Heart left ventricle (tissue), 16 donors: ENCODE measurements at regions not wholly inside any gene's neighbourhood (a gene's known extent, or its start where the extent isn't known, plus 50 kb on each side); places are given as distances from the start of the nearest gene placed in this dataset.

Source experiments
- ATAC-seq, 4 donors: fragments of 200-7000 bp; cut with Tn5 transposase; one replicate each; pipeline ENCODE4 v1.9.1; 2020 to 2022; ENCODE audit warnings: moderate library complexity in 4 of 4, mild to moderate bottlenecking in 3 of 4, moderate number of reproducible peaks in 1 of 4
- DNase-seq, 5 donors: peaks; one replicate each; pipeline ENCODE4 v3.0.0-alpha.2; 2020
- H3K27ac ChIP-seq, 12 donors: fragments of 200-600 bp; sonication (generic) in 4 of 12; one replicate each; pipeline versions ENCODE4 v1.5.0 to v1.8.0; 2016 to 2022; ENCODE audit warnings: mild to moderate bottlenecking in 2 of 12
- H3K27me3 ChIP-seq, 9 donors: fragments of 200-600 bp; sonication (generic) in 2 of 9; one replicate each; pipeline versions ENCODE4 v1.5.1 to v1.8.0; 2016 to 2022; ENCODE audit warnings: mild to moderate bottlenecking in 3 of 9
- H3K36me3 ChIP-seq, 9 donors: fragments of 200-600 bp; sonication (generic) in 2 of 9; one replicate each; pipeline versions ENCODE4 v1.5.0 to v1.8.0; 2018 to 2022; ENCODE audit warnings: mild to moderate bottlenecking in 2 of 9
- H3K4me1 ChIP-seq, 12 donors: fragments of 200-600 bp; sonication (generic) in 4 of 12; one replicate each; pipeline versions ENCODE4 v1.5.0 to v1.8.0; 2016 to 2022; ENCODE audit warnings: mild to moderate bottlenecking in 3 of 12
- H3K4me3 ChIP-seq, 12 donors: fragments of 200-600 bp; sonication (generic) in 4 of 12; one replicate each; pipeline versions ENCODE4 v1.5.0 to v1.8.0; 2017 to 2022; ENCODE audit warnings: mild to moderate bottlenecking in 9 of 12, moderate library complexity in 4 of 12
- H3K9me3 ChIP-seq, 12 donors: fragments of 200-600 bp; sonication (generic) in 4 of 12; one replicate each; pipeline versions ENCODE4 v1.5.0 to v1.8.0; 2016 to 2022; ENCODE audit warnings: mild to moderate bottlenecking in 1 of 12
- POLR2A ChIP-seq, 2 donors: fragments of 450-650 bp; IDR thresholded peaks; one replicate each; pipeline ENCODE4 v1.6.1; 2017; ENCODE audit warnings: antibody characterized with exemption in 2 of 2, mild to moderate bottlenecking in 2 of 2, moderate library complexity in 2 of 2
- WGBS, 4 donors: extraction: QIAGEN DNeasy Blood & Tissue Kit in 2 of 4; methylation state at CpG; one replicate each; pipeline versions ENCODE4 v1.1.5 to v1.1.7; 2013 to 2018; 5-methylcytosine and 5-hydroxymethylcytosine counted together
- intact Hi-C, 10 donors: fragments of 100-400 bp; cut with DNase I; formaldehyde crosslinking; loops; one replicate each; pipeline versions ENCODE4 v1.11.1 to v1.14.2; 2022
- TF ChIP-seq, protein P1 (sequence below), 12 donors: fragments of 200-600 bp; sonication (generic) in 4 of 12; IDR thresholded peaks; one replicate each; pipeline versions ENCODE4 v1.5.0 to v1.8.0; 2018 to 2022; ENCODE audit warnings: antibody characterized with exemption in 12 of 12, mild to moderate bottlenecking in 5 of 12
- donor health status: ischemic (EF 13 %, LVEDD 7.1; RV severe dilation, severe dysfunction).
- donor health status: healthy with polysubstance abuse.
- donor health status: DM: no; HTN: yes; CAD: no.
- donor health status: DM: no; HTN: no; CAD: no.
- donor health status: ischemic (EF 25% LVEDD 6.9; RV normal size, moderate dysfunction).
- donor health status: ischemic (EF 25% LVEDD 5.7; RV mildly dilated, moderate dysfunction).
- donor health status: healthy.
- donor health status: DM: yes; HTN: yes; CAD: no.
- donor health status: ischemic (EF 35%, LVEDD 5.7; RV mildly dilated, moderate dysfunction).
- donor health status: nonischemic (EF 11% LVEDD 7.7; RV severe dilation, severe dysfunction).
- donor health status: DM: yes; HTN: yes; CAD: no.
- donor health status: PGD.
- donor health status: ischemic (EF 29% LVEDD 5.4; RV normal size, mild dysfunction).
- donor health status: nonischemic (EF 23%, LVEDD 6.1; RV moderate dilation, normal function).

DNA sequence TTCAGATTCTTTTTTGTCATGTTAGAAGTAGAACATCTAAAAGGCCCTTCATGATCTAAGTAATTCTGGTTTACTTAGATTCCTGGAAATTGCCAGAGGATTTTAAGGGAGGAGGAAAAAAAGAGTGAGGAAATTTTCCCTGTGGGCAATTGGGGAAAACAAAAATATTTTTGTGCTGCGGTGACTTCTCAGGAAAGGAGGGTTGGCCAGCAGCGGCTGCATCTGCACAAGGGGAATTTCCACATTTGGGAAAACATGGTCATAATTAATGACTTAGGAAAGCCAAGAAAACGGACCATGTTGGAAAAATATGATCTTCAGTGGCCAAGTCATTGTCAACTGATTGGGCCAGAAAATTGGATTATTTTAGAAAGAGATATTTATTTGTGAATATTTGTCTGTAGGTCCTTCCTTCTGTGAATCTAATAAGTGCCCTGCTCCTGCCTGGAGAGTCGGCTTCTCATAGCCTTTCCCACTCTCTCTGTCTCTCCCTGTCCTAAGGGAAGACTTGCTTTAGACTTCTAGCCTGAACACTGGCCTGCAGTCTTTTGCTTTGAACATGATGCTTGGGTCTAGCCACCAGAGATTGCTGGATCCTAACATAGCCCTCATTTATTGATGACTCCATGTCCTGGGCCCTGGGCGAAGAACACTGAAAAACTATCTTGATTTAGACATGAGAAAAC, 124.2 kb upstream of the MKLN1 start:
- TF ChIP-seq, protein P1, sequence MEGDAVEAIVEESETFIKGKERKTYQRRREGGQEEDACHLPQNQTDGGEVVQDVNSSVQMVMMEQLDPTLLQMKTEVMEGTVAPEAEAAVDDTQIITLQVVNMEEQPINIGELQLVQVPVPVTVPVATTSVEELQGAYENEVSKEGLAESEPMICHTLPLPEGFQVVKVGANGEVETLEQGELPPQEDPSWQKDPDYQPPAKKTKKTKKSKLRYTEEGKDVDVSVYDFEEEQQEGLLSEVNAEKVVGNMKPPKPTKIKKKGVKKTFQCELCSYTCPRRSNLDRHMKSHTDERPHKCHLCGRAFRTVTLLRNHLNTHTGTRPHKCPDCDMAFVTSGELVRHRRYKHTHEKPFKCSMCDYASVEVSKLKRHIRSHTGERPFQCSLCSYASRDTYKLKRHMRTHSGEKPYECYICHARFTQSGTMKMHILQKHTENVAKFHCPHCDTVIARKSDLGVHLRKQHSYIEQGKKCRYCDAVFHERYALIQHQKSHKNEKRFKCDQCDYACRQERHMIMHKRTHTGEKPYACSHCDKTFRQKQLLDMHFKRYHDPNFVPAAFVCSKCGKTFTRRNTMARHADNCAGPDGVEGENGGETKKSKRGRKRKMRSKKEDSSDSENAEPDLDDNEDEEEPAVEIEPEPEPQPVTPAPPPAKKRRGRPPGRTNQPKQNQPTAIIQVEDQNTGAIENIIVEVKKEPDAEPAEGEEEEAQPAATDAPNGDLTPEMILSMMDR (IDR thresholded peaks at IDR 0.05): no peak
- TF ChIP-seq POLR2A (IDR thresholded peaks at IDR 0.05): no peak
- H3K4me3 ChIP-seq: no peak overlapping the region
- WGBS, 4 donors: 56 to 75% (median 64%) methylated on average over 5 of the region's 5 CpGs
- intact Hi-C loops: no loop called here
- peak overlapping the region in 5 of 12 donors; percentile 2 to 46 (median 28) for H3K27ac ChIP-seq
- ATAC-seq: peak in 1 of 4 donors; percentile 64
- DNase-seq: peak in 1 of 5 donors; percentile 36
- H3K27me3 ChIP-seq: no peaks in the 10 kb centered on the region
- H3K9me3 ChIP-seq: no peaks in the 10 kb centered on the region
- no peaks in the 10 kb centered on the region for H3K36me3 ChIP-seq
- peaks cover 0 to 12% (median 0%) of the 10 kb centered on the region in 12 donors for H3K4me1 ChIP-seq

DNA sequence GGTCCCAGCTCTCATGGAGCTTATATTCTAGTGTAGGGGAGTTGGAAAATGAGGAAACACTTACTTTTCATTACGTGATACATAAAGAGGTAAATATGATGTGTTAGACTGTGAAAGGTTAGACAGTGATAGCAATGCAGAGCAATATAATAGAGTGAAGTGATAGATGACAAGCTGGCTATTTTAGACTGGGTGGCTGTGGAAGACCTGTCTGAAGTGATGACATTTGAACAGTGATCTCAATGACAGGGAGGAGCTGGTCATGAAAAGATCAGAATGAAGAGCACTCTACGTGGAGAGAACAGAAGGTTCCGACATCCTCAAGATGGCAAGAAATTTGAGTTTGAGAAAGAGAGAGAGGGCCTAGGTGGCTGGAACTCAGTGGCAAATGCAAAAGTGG, 118.9 kb upstream of the MKLN1 start:
- H3K36me3 ChIP-seq: no peaks in the 10 kb centered on the region
- no peak overlapping the region for H3K27ac ChIP-seq
- H3K9me3 ChIP-seq: no peaks in the 10 kb centered on the region
- 44 to 61% (median 56%) methylated on average over 3 of the region's 3 CpGs for WGBS, 4 donors
- no peaks in the 10 kb centered on the region for H3K27me3 ChIP-seq
- intact Hi-C loops: no loop called here
- H3K4me3 ChIP-seq: no peak overlapping the region
- DNase-seq: no peak
- peak in 2 of 4 donors; percentile 68 to 85 for ATAC-seq
- TF ChIP-seq, protein P1 (IDR thresholded peaks at IDR 0.05): no peak
- TF ChIP-seq POLR2A (IDR thresholded peaks at IDR 0.05): no peak
- peaks cover 0 to 7% (median 0%) of the 10 kb centered on the region in 12 donors for H3K4me1 ChIP-seq

DNA sequence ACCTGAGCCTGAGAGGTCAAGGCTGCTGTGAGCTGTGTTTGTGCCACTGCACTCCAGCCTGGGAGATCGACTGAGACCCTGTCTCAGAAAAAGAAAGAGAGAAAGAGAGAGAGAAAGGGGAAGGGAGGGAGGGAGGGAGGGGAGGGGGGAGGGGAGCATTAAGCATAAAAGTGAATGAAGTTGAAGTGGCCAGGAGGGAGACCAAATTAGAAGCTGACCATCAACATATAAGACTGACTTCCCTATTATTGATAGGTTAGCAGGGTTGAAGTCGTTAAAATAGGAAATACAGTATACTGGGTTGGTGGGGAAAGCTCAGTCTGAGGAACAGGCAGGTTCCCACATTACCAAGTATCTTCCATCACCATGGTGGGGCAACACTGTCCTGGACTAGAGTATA, 117.1 kb upstream of the MKLN1 start:
- Histone ChIP-seq H3K27ac (no peak overlapping the region), H3K27me3 (no peaks in the 10 kb centered on the region), H3K9me3 (no peaks in the 10 kb centered on the region), H3K4me3 (no peak overlapping the region), H3K4me1 (peaks cover 0 to 7% (median 0%) of the 10 kb centered on the region in 12 donors), H3K36me3 (no peaks in the 10 kb centered on the region)
- DNase-seq: no peak
- WGBS, 4 donors: 52 to 85% (median 71%) methylated on average over 1 to 2 of the region's 2 CpGs
- intact Hi-C loops: no loop called here
- TF ChIP-seq, protein P1 (IDR thresholded peaks at IDR 0.05): no peak
- no peak for TF ChIP-seq POLR2A (IDR thresholded peaks at IDR 0.05)
- ATAC-seq: no peak

DNA sequence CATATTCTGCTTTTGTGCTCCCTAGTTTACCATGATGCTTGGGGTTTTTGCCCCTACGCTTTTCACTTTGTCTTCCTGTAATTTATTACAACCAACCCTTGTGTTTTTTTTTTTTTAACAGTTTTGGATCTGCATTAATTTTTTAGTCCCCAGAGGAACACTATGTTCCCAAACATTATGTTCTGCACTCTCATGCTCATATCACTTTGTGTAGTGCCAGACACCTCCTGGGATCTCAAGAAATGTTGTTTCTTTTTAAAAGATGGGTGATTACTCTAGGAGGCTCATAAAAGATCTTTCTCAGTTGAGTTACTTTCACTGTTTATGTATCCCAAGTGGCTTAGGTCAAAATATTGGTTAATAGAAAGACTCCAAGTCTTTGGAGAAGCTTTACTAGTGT, 116.2 kb upstream of the MKLN1 start:
- H3K9me3 ChIP-seq: no peaks in the 10 kb centered on the region
- intact Hi-C loops: no loop called here
- ATAC-seq: no peak
- 90 to 93% (median 91%) methylated on average over 1 of the region's 1 CpG for WGBS, 4 donors
- no peaks in the 10 kb centered on the region for H3K27me3 ChIP-seq
- peaks cover 0 to 7% (median 0%) of the 10 kb centered on the region in 12 donors for H3K4me1 ChIP-seq
- no peak overlapping the region for H3K4me3 ChIP-seq
- no peak for TF ChIP-seq POLR2A (IDR thresholded peaks at IDR 0.05)
- TF ChIP-seq, protein P1 (IDR thresholded peaks at IDR 0.05): no peak
- H3K36me3 ChIP-seq: no peaks in the 10 kb centered on the region
- no peak overlapping the region for H3K27ac ChIP-seq
- no peak for DNase-seq
